ENCODE measurements at regions not wholly inside any gene's neighbourhood (a gene's known extent, or its start where the extent isn't known, plus 50 kb on each side); places are given as distances from the start of the nearest gene placed in this dataset.

- Histone ChIP-seq H3K27me3 (peaks cover 22% of the 10 kb centered on the region), H3K36me3 (no peaks in the 10 kb centered on the region), H3K9me3 (peaks cover 0 to 5% (median 0%) of the 10 kb centered on the region in 3 donors), H3K4me3 (no peak overlapping the region), H3K27ac (no peak overlapping the region), H3K4me1 (no peaks in the 10 kb centered on the region)
- ATAC-seq = no peak
- TF ChIP-seq POLR2A (IDR thresholded peaks at IDR 0.05) (no peak), CTCF (IDR thresholded peaks at IDR 0.05) (no peak), EP300 (IDR thresholded peaks at IDR 0.05) (no peak), POLR2AphosphoS5 (IDR thresholded peaks at IDR 0.05) (no peak)
- 48 to 70% methylated on average over 3 of the region's 3 CpGs for WGBS, 2 donors (ENCODE audit: low coverage in 1 of 2)
Observed at GRCh38 chr5:176162198-176162597, 76.0 kb upstream of the SIMC1 start.

GRCh38 chr5:176162888-176163287, 75.3 kb upstream of the SIMC1 start:
- 70 to 93% methylated on average over 4 of the region's 4 CpGs for WGBS, 2 donors (ENCODE audit: low coverage in 1 of 2)
- Histone ChIP-seq H3K4me3 (no peak overlapping the region), H3K4me1 (no peaks in the 10 kb centered on the region), H3K36me3 (no peaks in the 10 kb centered on the region), H3K27me3 (peaks cover 22% of the 10 kb centered on the region), H3K27ac (no peak overlapping the region), H3K9me3 (peaks cover 0 to 5% (median 0%) of the 10 kb centered on the region in 3 donors)
- TF ChIP-seq EP300 (IDR thresholded peaks at IDR 0.05) (no peak), CTCF (IDR thresholded peaks at IDR 0.05) (no peak), POLR2AphosphoS5 (IDR thresholded peaks at IDR 0.05) (no peak), POLR2A (IDR thresholded peaks at IDR 0.05) (no peak)
- ATAC-seq = no peak

GRCh38 chr5:176166427-176166826, 71.8 kb upstream of the SIMC1 start:
- Histone ChIP-seq H3K9me3 (no peaks in the 10 kb centered on the region), H3K4me3 (no peak overlapping the region), H3K36me3 (no peaks in the 10 kb centered on the region), H3K4me1 (no peaks in the 10 kb centered on the region), H3K27me3 (peaks cover 16% of the 10 kb centered on the region), H3K27ac (no peak overlapping the region)
- 62 to 86% methylated on average over 1 to 4 of the region's 4 CpGs for WGBS, 2 donors (ENCODE audit: low coverage in 1 of 2)
- no peak for TF ChIP-seq POLR2A (IDR thresholded peaks at IDR 0.05)
- no peak for TF ChIP-seq POLR2AphosphoS5 (IDR thresholded peaks at IDR 0.05)
- TF ChIP-seq CTCF (IDR thresholded peaks at IDR 0.05) = no peak
- no peak for TF ChIP-seq EP300 (IDR thresholded peaks at IDR 0.05)
- ATAC-seq = no peak

GRCh38 chr5:176167800-176168199, 70.4 kb upstream of the SIMC1 start:
- no peak overlapping the region for H3K27ac ChIP-seq
- H3K36me3 ChIP-seq = no peaks in the 10 kb centered on the region
- peaks cover 14% of the 10 kb centered on the region for H3K27me3 ChIP-seq
- 47 to 65% methylated on average over 4 to 5 of the region's 6 CpGs for WGBS, 2 donors (ENCODE audit: low coverage in 1 of 2)
- H3K9me3 ChIP-seq = no peaks in the 10 kb centered on the region
- no peak overlapping the region for H3K4me3 ChIP-seq
- no peak for TF ChIP-seq CTCF (IDR thresholded peaks at IDR 0.05)
- no peak for TF ChIP-seq POLR2AphosphoS5 (IDR thresholded peaks at IDR 0.05)
- TF ChIP-seq POLR2A (IDR thresholded peaks at IDR 0.05) = no peak
- no peak for TF ChIP-seq EP300 (IDR thresholded peaks at IDR 0.05)
- H3K4me1 ChIP-seq = no peaks in the 10 kb centered on the region
- ATAC-seq = no peak

- H3K4me1 ChIP-seq = no peaks in the 10 kb centered on the region
- WGBS, 2 donors (ENCODE audit: low coverage in 1 of 2) = 51% methylated on average over 2 to 3 of the region's 3 CpGs
- no peak for ATAC-seq
- no peak for TF ChIP-seq CTCF (IDR thresholded peaks at IDR 0.05)
- no peak for TF ChIP-seq EP300 (IDR thresholded peaks at IDR 0.05)
- TF ChIP-seq POLR2A (IDR thresholded peaks at IDR 0.05) = no peak
- TF ChIP-seq POLR2AphosphoS5 (IDR thresholded peaks at IDR 0.05) = no peak
- peaks cover 17% of the 10 kb centered on the region for H3K27me3 ChIP-seq
- no peaks in the 10 kb centered on the region for H3K36me3 ChIP-seq
- no peak overlapping the region for H3K27ac ChIP-seq
- H3K4me3 ChIP-seq = no peak overlapping the region
- H3K9me3 ChIP-seq = no peaks in the 10 kb centered on the region
Observed at GRCh38 chr5:176169393-176170063, 68.7 kb upstream of the SIMC1 start.

Measured in gastroesophageal sphincter (tissue), 4 donors.